Central memory CD8-positive, alpha-beta T cell (primary cell): ENCODE measurements at regions not wholly inside any gene's neighbourhood (a gene's known extent, or its start where the extent isn't known, plus 50 kb on each side); places are given as distances from the start of the nearest gene placed in this dataset.
"Not testable (repeated sequence)": the region's sequence is repeated elsewhere in the genome, so short reads cannot be mapped to it uniquely, and the experiment has no call there.

Experiments used
- ATAC-seq: fragments of 150-1000 bp; cut with Tn5 transposase; replicated peaks from 2 replicates; pipeline ENCODE4 v1.10.0; 2022; ENCODE audit warnings: mild to moderate bottlenecking, moderate FRiP score, moderate number of reproducible peaks; ENCODE audit not compliant: poor library complexity, severe bottlenecking; ENCODE audit errors: extremely low read depth
- DNase-seq, 2 donors: peaks; one replicate each; pipeline ENCODE4 v3.0.0; 2021; ENCODE audit warnings: low spot score in 2 of 2
- H3K27ac Mint-ChIP-seq: one replicate; pipeline ENCODE4 v1.8.0; 2022; ENCODE audit warnings: low read depth, mild to moderate bottlenecking, moderate library complexity, mixed read lengths
- H3K27me3 Mint-ChIP-seq: one replicate; pipeline ENCODE4 v1.8.0; 2022; ENCODE audit warnings: mixed read lengths
- H3K36me3 Mint-ChIP-seq: one replicate; pipeline ENCODE4 v1.8.0; 2022; ENCODE audit warnings: mild to moderate bottlenecking, moderate library complexity, mixed read lengths; ENCODE audit not compliant: insufficient read depth
- H3K4me1 Mint-ChIP-seq: one replicate; pipeline ENCODE4 v1.8.0; 2022; ENCODE audit warnings: mixed read lengths
- H3K4me3 Mint-ChIP-seq: one replicate; pipeline ENCODE4 v1.8.0; 2022; ENCODE audit warnings: mild to moderate bottlenecking, moderate library complexity, mixed read lengths
- H3K9me3 Mint-ChIP-seq: one replicate; pipeline ENCODE4 v1.8.0; 2022; ENCODE audit warnings: mixed read lengths

- Mint-ChIP-seq H3K27ac (no peak overlapping the region), H3K4me1 (no peaks in the 10 kb centered on the region), H3K36me3 (no peaks in the 10 kb centered on the region), H3K4me3 (no peak overlapping the region), H3K9me3 (no peaks in the 10 kb centered on the region), H3K27me3 (no peaks in the 10 kb centered on the region)
- DNase-seq (no peak), ATAC-seq (no peak)
Observed at GRCh38 chr1:121483234-121483633, 298.5 kb downstream of the SRGAP2C start.

- no peaks in the 10 kb centered on the region for H3K9me3 Mint-ChIP-seq
- H3K4me1 Mint-ChIP-seq = no peaks in the 10 kb centered on the region
- no peak overlapping the region for H3K4me3 Mint-ChIP-seq
- no peaks in the 10 kb centered on the region for H3K36me3 Mint-ChIP-seq
- DNase-seq (no peak), ATAC-seq (no peak)
- H3K27me3 Mint-ChIP-seq = no peaks in the 10 kb centered on the region
- no peak overlapping the region for H3K27ac Mint-ChIP-seq
Observed at GRCh38 chr1:121483961-121484424, 299.2 kb downstream of the SRGAP2C start.

GRCh38 chr1:121494796-121495195 is 310.0 kb downstream of the SRGAP2C start:
- not testable (repeated sequence) for ATAC-seq, H3K27ac Mint-ChIP-seq, H3K9me3 Mint-ChIP-seq, H3K27me3 Mint-ChIP-seq, H3K4me3 Mint-ChIP-seq, DNase-seq, H3K36me3 Mint-ChIP-seq, H3K4me1 Mint-ChIP-seq

- ATAC-seq, H3K4me3 Mint-ChIP-seq, DNase-seq, H3K9me3 Mint-ChIP-seq, H3K36me3 Mint-ChIP-seq, H3K27me3 Mint-ChIP-seq, H3K27ac Mint-ChIP-seq: not testable (repeated sequence)
- peaks cover 32% of the 10 kb centered on the region for H3K4me1 Mint-ChIP-seq
Observed at GRCh38 chr1:121511455-121511854, 326.7 kb downstream of the SRGAP2C start.

GRCh38 chr1:121511876-121512275 is 327.1 kb downstream of the SRGAP2C start:
- Mint-ChIP-seq H3K4me1 (peaks cover 36% of the 10 kb centered on the region), H3K27ac (peak overlapping the region; percentile 11)
- DNase-seq, H3K9me3 Mint-ChIP-seq, ATAC-seq, H3K27me3 Mint-ChIP-seq, H3K4me3 Mint-ChIP-seq, H3K36me3 Mint-ChIP-seq: not testable (repeated sequence)

GRCh38 chr1:121515235-121515634 is 330.5 kb downstream of the SRGAP2C start:
- Mint-ChIP-seq H3K27ac (peak overlapping the region; percentile 34), H3K4me1 (peaks cover 63% of the 10 kb centered on the region), H3K4me3 (no peak overlapping the region), H3K36me3 (peaks cover 5% of the 10 kb centered on the region), H3K27me3 (no peaks in the 10 kb centered on the region), H3K9me3 (no peaks in the 10 kb centered on the region)
- no peak for ATAC-seq
- DNase-seq = no peak

GRCh38 chr1:121516234-121516967 is 331.6 kb downstream of the SRGAP2C start:
- peak; percentile 52 for ATAC-seq
- peak overlapping the region; percentile 58 for H3K4me3 Mint-ChIP-seq

GRCh38 chr1:121517586-121518230 is 332.9 kb downstream of the SRGAP2C start:
- Mint-ChIP-seq H3K4me1 (peaks cover 62% of the 10 kb centered on the region), H3K27me3 (no peaks in the 10 kb centered on the region), H3K4me3 (peak overlapping the region; percentile 58), H3K9me3 (no peaks in the 10 kb centered on the region), H3K36me3 (peaks cover 5% of the 10 kb centered on the region), H3K27ac (peak overlapping the region; percentile 89)
- DNase-seq (no peak), ATAC-seq (no peak)

More at GRCh38 chr1:121516234-121516967, 331.6 kb downstream of the SRGAP2C start:
- peaks cover 68% of the 10 kb centered on the region for H3K4me1 Mint-ChIP-seq
- no peaks in the 10 kb centered on the region for H3K9me3 Mint-ChIP-seq
- DNase-seq = peak; percentile 14 to 34
- H3K27me3 Mint-ChIP-seq = no peaks in the 10 kb centered on the region
- H3K36me3 Mint-ChIP-seq = peaks cover 5% of the 10 kb centered on the region
- H3K27ac Mint-ChIP-seq = peak overlapping the region; percentile 89

GRCh38 chr1:121518726-121519041 is 333.9 kb downstream of the SRGAP2C start:
- Mint-ChIP-seq H3K27me3 (no peaks in the 10 kb centered on the region), H3K4me3 (peak overlapping the region; percentile 92), H3K36me3 (peaks cover 5% of the 10 kb centered on the region), H3K9me3 (no peaks in the 10 kb centered on the region), H3K4me1 (peaks cover 62% of the 10 kb centered on the region), H3K27ac (peak overlapping the region; percentile 89)
- no peak for ATAC-seq
- no peak for DNase-seq

GRCh38 chr1:121519042-121519755 is 334.4 kb downstream of the SRGAP2C start:
- Mint-ChIP-seq H3K9me3 (no peaks in the 10 kb centered on the region), H3K36me3 (peaks cover 5% of the 10 kb centered on the region), H3K27me3 (no peaks in the 10 kb centered on the region), H3K27ac (peak overlapping the region; percentile 89), H3K4me3 (peak overlapping the region; percentile 92), H3K4me1 (peaks cover 61% of the 10 kb centered on the region)
- peak; percentile 85 for ATAC-seq
- peak; percentile 57 to 66 for DNase-seq

- H3K27me3 Mint-ChIP-seq, H3K9me3 Mint-ChIP-seq, H3K36me3 Mint-ChIP-seq, DNase-seq, ATAC-seq: not testable (repeated sequence)
- Mint-ChIP-seq H3K4me3 (peak overlapping the region; percentile 92), H3K4me1 (peaks cover 55% of the 10 kb centered on the region), H3K27ac (peak overlapping the region; percentile 89)
Observed at GRCh38 chr1:121519756-121520286, 335.0 kb downstream of the SRGAP2C start.

GRCh38 chr1:121522061-121522759 is 337.4 kb downstream of the SRGAP2C start:
- DNase-seq (no peak), ATAC-seq (no peak)
- no peaks in the 10 kb centered on the region for H3K27me3 Mint-ChIP-seq
- H3K36me3 Mint-ChIP-seq = no peaks in the 10 kb centered on the region
- H3K4me3 Mint-ChIP-seq = no peak overlapping the region
- no peaks in the 10 kb centered on the region for H3K9me3 Mint-ChIP-seq
- H3K27ac Mint-ChIP-seq = no peak overlapping the region
- H3K4me1 Mint-ChIP-seq = peaks cover 31% of the 10 kb centered on the region
